NB4 (cell line): ENCODE measurements at regions not wholly inside any gene's neighbourhood (a gene's known extent, or its start where the extent isn't known, plus 50 kb on each side); places are given as distances from the start of the nearest gene placed in this dataset.

ENCODE experiments used
- DNase-seq: peaks from one replicate; pipeline ENCODE4 v3.0.0; 2010; ENCODE audit warnings: low read depth
- H3K4me3 ChIP-seq: one replicate; pipeline ENCODE4 v1.5.1; 2011; ENCODE audit warnings: mild to moderate bottlenecking, low read depth, low read length, moderate library complexity
- MAX ChIP-seq: IDR thresholded peaks from 2 replicates; pipeline ENCODE4 v1.6.1; 2011; ENCODE audit warnings: low read depth, low read length
- MYC ChIP-seq: IDR thresholded peaks from 2 replicates; pipeline ENCODE4 v1.6.1; 2011; ENCODE audit warnings: low read depth, low read length
- POLR2A ChIP-seq: IDR thresholded peaks from 2 replicates; pipeline ENCODE4 v1.6.1; 2011; ENCODE audit warnings: mild to moderate bottlenecking; ENCODE audit not compliant: insufficient read length; ENCODE audit errors: extremely low read depth
- TF ChIP-seq, protein P1 (sequence below): IDR thresholded peaks from one replicate; pipeline ENCODE4 v1.5.1; 2012; ENCODE audit warnings: low read depth, low read length

DNA sequence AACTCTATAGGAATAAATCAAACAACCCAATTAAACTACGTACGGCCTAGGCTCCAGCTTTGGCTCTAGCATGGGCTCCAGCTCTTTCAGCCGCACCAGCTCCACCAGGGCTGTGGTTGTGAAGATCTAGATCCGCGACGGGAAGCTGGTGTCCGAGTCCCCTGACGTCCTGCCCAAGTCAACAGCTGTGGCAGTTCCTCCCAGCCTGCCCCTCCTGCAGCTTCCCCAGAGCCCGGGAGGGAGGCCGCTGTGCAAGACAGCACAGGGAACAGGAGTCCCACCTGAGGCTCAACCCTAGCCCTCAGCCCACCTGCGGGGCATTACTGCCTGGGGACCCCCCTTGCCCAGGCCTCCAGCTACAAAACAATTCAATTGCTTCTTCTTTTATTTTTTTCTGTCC lies 2680.3 kb downstream of the PCDH7 start:
- H3K4me3 ChIP-seq = no peak overlapping the region
- TF ChIP-seq, protein P1, sequence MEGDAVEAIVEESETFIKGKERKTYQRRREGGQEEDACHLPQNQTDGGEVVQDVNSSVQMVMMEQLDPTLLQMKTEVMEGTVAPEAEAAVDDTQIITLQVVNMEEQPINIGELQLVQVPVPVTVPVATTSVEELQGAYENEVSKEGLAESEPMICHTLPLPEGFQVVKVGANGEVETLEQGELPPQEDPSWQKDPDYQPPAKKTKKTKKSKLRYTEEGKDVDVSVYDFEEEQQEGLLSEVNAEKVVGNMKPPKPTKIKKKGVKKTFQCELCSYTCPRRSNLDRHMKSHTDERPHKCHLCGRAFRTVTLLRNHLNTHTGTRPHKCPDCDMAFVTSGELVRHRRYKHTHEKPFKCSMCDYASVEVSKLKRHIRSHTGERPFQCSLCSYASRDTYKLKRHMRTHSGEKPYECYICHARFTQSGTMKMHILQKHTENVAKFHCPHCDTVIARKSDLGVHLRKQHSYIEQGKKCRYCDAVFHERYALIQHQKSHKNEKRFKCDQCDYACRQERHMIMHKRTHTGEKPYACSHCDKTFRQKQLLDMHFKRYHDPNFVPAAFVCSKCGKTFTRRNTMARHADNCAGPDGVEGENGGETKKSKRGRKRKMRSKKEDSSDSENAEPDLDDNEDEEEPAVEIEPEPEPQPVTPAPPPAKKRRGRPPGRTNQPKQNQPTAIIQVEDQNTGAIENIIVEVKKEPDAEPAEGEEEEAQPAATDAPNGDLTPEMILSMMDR = no peak
- TF ChIP-seq POLR2A = no peak
- no peak for TF ChIP-seq MYC
- TF ChIP-seq MAX = no peak
- DNase-seq = no peak

- DNase-seq = no peak
- H3K4me3 ChIP-seq = no peak overlapping the region
- no peak for TF ChIP-seq POLR2A
- TF ChIP-seq, protein P1 = no peak
- TF ChIP-seq MAX = no peak
- no peak for TF ChIP-seq MYC
Observed at GRCh38 chr4:33407496-33407895, 2687.3 kb downstream of the PCDH7 start.

DNA sequence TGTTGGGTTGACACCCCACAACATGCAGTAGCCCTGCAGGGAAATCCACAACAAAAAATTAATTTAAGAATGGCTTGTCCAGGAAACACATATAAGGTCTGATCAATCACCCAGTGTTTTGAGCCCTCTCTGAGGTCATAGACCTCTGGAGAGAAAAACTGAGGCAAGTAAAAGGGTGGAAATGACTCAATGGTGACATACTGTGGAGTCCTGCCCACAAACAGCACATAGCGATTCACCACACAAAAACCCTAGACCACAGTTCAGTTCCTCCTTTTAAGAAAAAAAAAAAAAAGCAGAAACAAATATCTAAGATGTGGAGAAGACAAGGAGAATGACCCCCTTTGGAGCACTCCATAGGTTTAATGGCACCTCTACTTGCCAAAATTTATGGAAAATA lies 2691.0 kb downstream of the PCDH7 start:
- TF ChIP-seq POLR2A (no peak), MAX (no peak), MYC (no peak)
- TF ChIP-seq, protein P1 = no peak
- DNase-seq = peak; percentile 81
- H3K4me3 ChIP-seq = no peak overlapping the region

DNA sequence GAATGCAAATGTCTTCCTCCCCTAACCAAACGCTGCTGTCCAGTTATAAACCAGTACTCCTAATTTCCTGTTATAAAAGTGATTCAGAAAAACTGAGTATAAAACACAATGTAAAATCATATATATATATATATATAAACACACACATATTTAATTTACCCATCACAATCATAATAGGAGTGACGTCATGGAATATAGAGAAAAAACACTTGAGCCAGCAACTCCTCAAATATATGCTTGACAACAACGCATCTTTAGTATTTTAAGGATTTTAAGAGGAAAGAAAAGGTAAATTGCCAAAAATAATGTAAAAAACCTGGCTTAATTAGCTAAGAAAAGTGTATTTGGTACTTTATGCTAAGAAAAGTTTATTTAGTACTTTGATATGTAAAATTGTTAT lies 2701.7 kb downstream of the PCDH7 start:
- TF ChIP-seq MAX (no peak), POLR2A (no peak), MYC (no peak)
- TF ChIP-seq, protein P1 = no peak
- no peak overlapping the region for H3K4me3 ChIP-seq
- no peak for DNase-seq

- DNase-seq = no peak
- no peak for TF ChIP-seq MYC
- no peak overlapping the region for H3K4me3 ChIP-seq
Observed at GRCh38 chr4:33422656-33423055, 2702.5 kb downstream of the PCDH7 start.

GRCh38 chr4:33425936-33426335 lies 2705.8 kb downstream of the PCDH7 start:
- DNase-seq = no peak
- TF ChIP-seq MAX = no peak
- TF ChIP-seq MYC = no peak
- H3K4me3 ChIP-seq = no peak overlapping the region

DNA sequence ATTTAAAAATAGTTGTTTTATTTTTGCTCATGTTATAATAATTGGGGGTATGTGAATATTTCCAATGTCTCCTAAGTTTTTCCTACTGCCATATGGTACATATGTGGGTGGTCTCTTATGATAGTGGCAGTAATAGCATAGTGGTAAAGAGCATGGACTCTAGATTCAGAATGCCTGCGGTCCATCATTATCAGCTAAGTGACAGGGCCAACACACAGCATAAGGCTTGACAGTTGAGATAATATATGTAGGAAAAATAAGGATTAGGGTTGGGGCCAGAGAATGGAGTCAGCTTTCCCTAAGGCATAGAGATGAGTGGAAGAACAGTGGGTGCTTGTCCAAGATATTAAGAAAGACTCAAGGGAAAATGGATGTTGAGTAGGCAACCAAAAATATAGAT lies 2707.5 kb downstream of the PCDH7 start:
- no peak overlapping the region for H3K4me3 ChIP-seq
- TF ChIP-seq POLR2A (no peak), MYC (no peak), MAX (no peak)
- TF ChIP-seq, protein P1 = no peak
- no peak for DNase-seq
